HEK293T (cell line): ENCODE measurements at regions not wholly inside any gene's neighbourhood (a gene's known extent, or its start where the extent isn't known, plus 50 kb on each side); places are given as distances from the start of the nearest gene placed in this dataset.

Experiments
- BHLHE40 ChIP-seq: fragments of 450-650 bp; IDR thresholded peaks from 2 replicates; pipeline ENCODE4 v1.6.1; 2016; ENCODE audit warnings: mild to moderate bottlenecking, moderate library complexity, borderline replicate concordance
- FOXA1 ChIP-seq: fragments of 450-650 bp; IDR thresholded peaks from 2 replicates; pipeline ENCODE4 v1.6.1; 2016; ENCODE audit warnings: mild to moderate bottlenecking
- FOXK2 ChIP-seq: fragments of 450-650 bp; IDR thresholded peaks from 2 replicates; pipeline ENCODE4 v1.6.1; 2016; ENCODE audit warnings: mild to moderate bottlenecking
- FOXM1 ChIP-seq: fragments of 450-650 bp; IDR thresholded peaks from 2 replicates; pipeline ENCODE4 v1.6.1; 2017; ENCODE audit warnings: mild to moderate bottlenecking, borderline replicate concordance
- L3MBTL2 ChIP-seq: fragments of 450-650 bp; conservative IDR thresholded peaks from 2 replicates; pipeline ENCODE4 v1.6.1; 2016; ENCODE audit warnings: mild to moderate bottlenecking
- NFRKB ChIP-seq: fragments of 450-650 bp; IDR thresholded peaks from 2 replicates; pipeline ENCODE4 v1.6.1; 2016; ENCODE audit warnings: mild to moderate bottlenecking, moderate library complexity
- SP1 ChIP-seq: fragments of 450-650 bp; IDR thresholded peaks from 2 replicates; pipeline ENCODE4 v1.6.1; 2017
- SUZ12 ChIP-seq: fragments of 450-650 bp; IDR thresholded peaks from 2 replicates; pipeline ENCODE4 v1.6.1; 2016; ENCODE audit warnings: mild to moderate bottlenecking
- TARDBP ChIP-seq: fragments of 450-650 bp; IDR thresholded peaks from 2 replicates; pipeline ENCODE4 v1.6.1; 2016
- ZNF384 ChIP-seq: fragments of 450-650 bp; IDR thresholded peaks from 2 replicates; pipeline ENCODE4 v1.6.1; 2016
- TF ChIP-seq, protein P1 (sequence below): fragments of 450-650 bp; IDR thresholded peaks from 2 replicates; pipeline ENCODE4 v1.6.1; 2016

DNA sequence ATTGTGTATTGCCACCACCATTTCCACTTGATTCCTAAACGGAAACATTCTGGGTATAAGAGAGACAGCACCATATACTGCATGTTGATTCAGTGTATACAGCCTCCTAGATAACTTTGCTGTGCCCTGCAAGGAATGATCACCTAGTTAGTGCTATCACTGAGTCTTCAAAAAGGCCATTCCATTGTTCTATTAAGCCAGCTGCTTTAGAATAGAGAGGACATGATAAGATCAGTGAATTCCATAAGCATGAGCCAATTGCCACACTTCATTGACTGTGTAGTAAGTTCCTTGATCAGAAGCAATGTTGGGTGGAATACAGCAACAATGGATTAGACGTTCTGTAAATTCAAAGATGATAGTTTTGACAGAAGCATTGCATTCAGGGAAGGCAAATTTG lies 1047.3 kb downstream of the PCDH18 start:
- TF ChIP-seq SUZ12, result no peak
- no peak for TF ChIP-seq TARDBP
- no peak for TF ChIP-seq SP1
- no peak for TF ChIP-seq NFRKB
- no peak for TF ChIP-seq FOXA1
- no peak for TF ChIP-seq BHLHE40
- no peak for TF ChIP-seq ZNF384
- TF ChIP-seq L3MBTL2, result no peak
- TF ChIP-seq FOXM1, result no peak
- TF ChIP-seq FOXK2, result no peak
- TF ChIP-seq, protein P1, sequence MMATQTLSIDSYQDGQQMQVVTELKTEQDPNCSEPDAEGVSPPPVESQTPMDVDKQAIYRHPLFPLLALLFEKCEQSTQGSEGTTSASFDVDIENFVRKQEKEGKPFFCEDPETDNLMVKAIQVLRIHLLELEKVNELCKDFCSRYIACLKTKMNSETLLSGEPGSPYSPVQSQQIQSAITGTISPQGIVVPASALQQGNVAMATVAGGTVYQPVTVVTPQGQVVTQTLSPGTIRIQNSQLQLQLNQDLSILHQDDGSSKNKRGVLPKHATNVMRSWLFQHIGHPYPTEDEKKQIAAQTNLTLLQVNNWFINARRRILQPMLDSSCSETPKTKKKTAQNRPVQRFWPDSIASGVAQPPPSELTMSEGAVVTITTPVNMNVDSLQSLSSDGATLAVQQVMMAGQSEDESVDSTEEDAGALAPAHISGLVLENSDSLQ, result no peak
